B cell (primary cell): ENCODE measurements at regions not wholly inside any gene's neighbourhood (a gene's known extent, or its start where the extent isn't known, plus 50 kb on each side); places are given as distances from the start of the nearest gene placed in this dataset.

ENCODE experiments used
- ATAC-seq: fragments of 200-7000 bp; cut with Tn5 transposase; one replicate; pipeline ENCODE4 v1.10.0; 2021; ENCODE audit warnings: low read depth, mild to moderate bottlenecking, moderate number of reproducible peaks, moderate library complexity
- CTCF ChIA-PET: fragments of 350-600 bp; sonication (Branson Sonifier 250); formaldehyde crosslinking; loops from one replicate; lab custom pipeline; 2021; ENCODE audit warnings: antibody characterized with exemption, inconsistent platforms; lab: Charles Lee
- POLR2A ChIA-PET: fragments of 350-600 bp; sonication (Branson Sonifier 250); formaldehyde crosslinking; loops from one replicate; lab custom pipeline; 2021; ENCODE audit warnings: antibody characterized with exemption; lab: Charles Lee
- DNase-seq: peaks from one replicate; pipeline ENCODE4 v3.0.0; 2013
- H2AFZ ChIP-seq: 2 replicates; pipeline ENCODE4 v1.6.1; 2012; ENCODE audit warnings: mild to moderate bottlenecking, low read depth, low read length; ENCODE audit not compliant: insufficient read depth, poor library complexity, severe bottlenecking
- H3K27ac ChIP-seq, 2 donors: 1 replicate in 1 of 2; 2 replicates in 1 of 2; pipeline ENCODE4 v1.5.1; 2012 to 2013; ENCODE audit warnings: low read length in 2 of 2, mild to moderate bottlenecking in 2 of 2, moderate library complexity in 1 of 2
- H3K27me3 ChIP-seq, 4 experiments: fragments of 200-600 bp in 1 of 4; sonication (generic) in 1 of 4; replicated peaks in 1 of 4; 1 replicate in 2 of 4; 2 replicates in 2 of 4; pipeline versions ENCODE4 v1.6.1 to v1.7.0; 2013 to 2016; ENCODE audit warnings: low read length in 3 of 4, mild to moderate bottlenecking in 2 of 4, mixed read lengths in 1 of 4, moderate library complexity in 1 of 4; ENCODE audit not compliant: insufficient read depth in 4 of 4, control insufficient read depth in 3 of 4; ENCODE audit errors: control extremely low read depth in 1 of 4
- H3K36me3 ChIP-seq, 2 experiments: replicated peaks in 1 of 2; 1 replicate in 1 of 2; 2 replicates in 1 of 2; pipeline versions ENCODE4 v1.6.1 to v1.7.1; 2013; ENCODE audit warnings: low read length in 1 of 2; ENCODE audit not compliant: insufficient read depth in 2 of 2, control insufficient read depth in 1 of 2; ENCODE audit errors: control extremely low read depth in 1 of 2, extremely low read depth in 1 of 2
- H3K4me1 ChIP-seq, 2 donors: fragments of 200-600 bp in 1 of 2; sonication (generic) in 1 of 2; 1 replicate in 1 of 2; 2 replicates in 1 of 2; pipeline versions ENCODE4 v1.5.1 to v1.6.1; 2013 to 2017; ENCODE audit warnings: low read length in 2 of 2; ENCODE audit not compliant: control insufficient read depth in 2 of 2, insufficient read depth in 2 of 2
- H3K4me2 ChIP-seq: replicated peaks from 2 replicates; pipeline ENCODE3; 2012; ENCODE audit warnings: mild to moderate bottlenecking, low read depth, low read length; ENCODE audit not compliant: poor library complexity, severe bottlenecking
- H3K4me3 ChIP-seq, 5 experiments: fragments of 200-600 bp in 1 of 5; sonication (generic) in 1 of 5; 1 replicate in 3 of 5; 2 replicates in 2 of 5; pipeline versions ENCODE4 v1.5.1 to v1.7.0; 2011 to 2016; ENCODE audit warnings: low read length in 4 of 5, mild to moderate bottlenecking in 4 of 5, low read depth in 2 of 5, control low read depth in 1 of 5, moderate library complexity in 1 of 5; ENCODE audit not compliant: insufficient read depth in 1 of 5; ENCODE audit errors: control extremely low read depth in 1 of 5, extremely low read depth in 1 of 5
- H3K79me2 ChIP-seq: fragments of 200-600 bp; sonication (generic); one replicate; pipeline ENCODE4 v1.6.0; 2016; ENCODE audit warnings: low read length; ENCODE audit not compliant: control insufficient read depth, insufficient read depth
- H3K9ac ChIP-seq: fragments of 200-600 bp; sonication (generic); 2 replicates; pipeline ENCODE4 v1.6.1; 2017; ENCODE audit warnings: mild to moderate bottlenecking, low read length, moderate library complexity
- H3K9me3 ChIP-seq, 3 donors: one replicate each; pipeline versions ENCODE4 v1.6.1 to v1.7.1; 2013; ENCODE audit warnings: low read length in 2 of 3; ENCODE audit not compliant: control insufficient read depth in 2 of 3, insufficient read depth in 1 of 3; ENCODE audit errors: control extremely low read depth in 1 of 3
- H4K20me1 ChIP-seq: 2 replicates; pipeline ENCODE4 v1.6.0; 2012; ENCODE audit warnings: mild to moderate bottlenecking, low read length; ENCODE audit not compliant: insufficient read depth, control insufficient read depth, poor library complexity, severe bottlenecking
- H3K27ac Mint-ChIP-seq: one replicate; pipeline ENCODE4 v1.8.0; 2021; ENCODE audit warnings: mixed read lengths
- H3K27me3 Mint-ChIP-seq: one replicate; pipeline ENCODE4 v1.8.0; 2021; ENCODE audit warnings: mixed read lengths
- H3K4me1 Mint-ChIP-seq: one replicate; pipeline ENCODE4 v1.8.0; 2021; ENCODE audit warnings: mixed read lengths
- H3K4me3 Mint-ChIP-seq: one replicate; pipeline ENCODE4 v1.8.0; 2021; ENCODE audit warnings: mixed read lengths
- H3K9me3 Mint-ChIP-seq: one replicate; pipeline ENCODE4 v1.8.0; 2022; ENCODE audit warnings: mixed read lengths; ENCODE audit not compliant: insufficient read depth
- CTCF ChIP-seq: fragments of 200-600 bp; IDR thresholded peaks from one replicate; pipeline ENCODE4 v1.8.0; 2022; ENCODE audit warnings: antibody characterized with exemption, mild to moderate bottlenecking
- EZH2 ChIP-seq: IDR thresholded peaks from 2 replicates; pipeline ENCODE4 v1.6.1; 2012; ENCODE audit warnings: borderline replicate concordance, low read depth, mild to moderate bottlenecking, moderate library complexity, low read length; ENCODE audit not compliant: insufficient read depth, poor library complexity, severe bottlenecking
- WGBS: methylation state at CpG from one replicate; pipeline ENCODE4 v1.1.5; 2013; ENCODE audit warnings: missing lambda C conversion rate; ENCODE audit not compliant: insufficient coverage; 5-methylcytosine and 5-hydroxymethylcytosine counted together
- intact Hi-C: fragments of 100-400 bp; cut with micrococcal nuclease; formaldehyde crosslinking; loops from one replicate; pipeline ENCODE4 v1.10.0; 2022

- TF ChIP-seq EZH2 (no peak), CTCF (no peak)
- Histone ChIP-seq H4K20me1 (no peaks in the 10 kb centered on the region), H3K9ac (no peak overlapping the region), H3K9me3 (no peaks in the 10 kb centered on the region), H3K27me3 (no peaks in the 10 kb centered on the region), H3K27ac (no peak overlapping the region), H2AFZ (no peak overlapping the region), H3K4me3 (no peak overlapping the region), H3K4me2 (no peak overlapping the region), H3K4me1 (no peaks in the 10 kb centered on the region), H3K79me2 (no peaks in the 10 kb centered on the region), H3K36me3 (no peaks in the 10 kb centered on the region)
- Mint-ChIP-seq H3K27ac (no peak overlapping the region), H3K9me3 (peaks cover 2% of the 10 kb centered on the region), H3K4me1 (no peaks in the 10 kb centered on the region), H3K27me3 (no peaks in the 10 kb centered on the region), H3K4me3 (no peak overlapping the region)
- DNase-seq, result no peak
- ChIA-PET CTCF (no interaction called here), POLR2A (no interaction called here)
- intact Hi-C loops, result no loop called here
- no peak for ATAC-seq
- no CpG with 5 or more reads among the region's 5 CpGs for WGBS
These were observed 166.0 kb downstream of the TMEM182 start for GRCh38 chr2:102927854-102928267.

GRCh38 chr2:102929721-102930120 is 167.9 kb downstream of the TMEM182 start:
- Histone ChIP-seq H3K36me3 (no peaks in the 10 kb centered on the region), H3K9me3 (no peaks in the 10 kb centered on the region), H3K27ac (no peak overlapping the region), H3K4me1 (no peaks in the 10 kb centered on the region), H3K4me2 (no peak overlapping the region), H3K79me2 (no peaks in the 10 kb centered on the region), H3K9ac (no peak overlapping the region), H3K27me3 (no peaks in the 10 kb centered on the region), H4K20me1 (no peaks in the 10 kb centered on the region), H3K4me3 (no peak overlapping the region), H2AFZ (no peak overlapping the region)
- Mint-ChIP-seq H3K9me3 (peaks cover 4% of the 10 kb centered on the region), H3K4me3 (no peak overlapping the region), H3K27me3 (no peaks in the 10 kb centered on the region), H3K4me1 (no peaks in the 10 kb centered on the region), H3K27ac (no peak overlapping the region)
- no peak for DNase-seq
- ATAC-seq, result no peak
- intact Hi-C loops, result no loop called here
- 89% methylated on average over 2 of the region's 2 CpGs for WGBS
- ChIA-PET POLR2A (no interaction called here), CTCF (no interaction called here)
- no peak for TF ChIP-seq CTCF
- no peak for TF ChIP-seq EZH2
